ENCODE measurements at regions not wholly inside any gene's neighbourhood (a gene's known extent, or its start where the extent isn't known, plus 50 kb on each side); places are given as distances from the start of the nearest gene placed in this dataset.

GRCh38 chr16:86104537-86105048 is 205.6 kb downstream of the IRF8 start:
- TF ChIP-seq RAD21 (IDR thresholded peaks at IDR 0.05; ENCODE audit: low read depth) (no peak), TEAD4 (IDR thresholded peaks at IDR 0.05) (no peak), YY1 (IDR thresholded peaks at IDR 0.05; ENCODE audit: low read depth) (no peak), REST (IDR thresholded peaks at IDR 0.05; ENCODE audit: low read depth) (no peak), MAX (IDR thresholded peaks at IDR 0.05) (no peak), FOXM1 (IDR thresholded peaks at IDR 0.05; ENCODE audit: borderline replicate concordance, low read depth) (no peak), CREB1 (IDR thresholded peaks at IDR 0.05; ENCODE audit: low read depth) (no peak), NFIC (IDR thresholded peaks at IDR 0.05) (no peak), CEBPB (IDR thresholded peaks at IDR 0.05) (no peak), ZBTB7A (IDR thresholded peaks at IDR 0.05; ENCODE audit: low read depth) (no peak), EGR1 (IDR thresholded peaks at IDR 0.05) (no peak), TCF12 (IDR thresholded peaks at IDR 0.05; ENCODE audit: low read depth) (no peak)

All from Ishikawa (cell line).